ENCODE measurements at regions not wholly inside any gene's neighbourhood (a gene's known extent, or its start where the extent isn't known, plus 50 kb on each side); places are given as distances from the start of the nearest gene placed in this dataset.
"Not testable (repeated sequence)": the region's sequence is repeated elsewhere in the genome, so short reads cannot be mapped to it uniquely, and the experiment has no call there.

- not testable (repeated sequence) for DNase-seq
These were observed 106.6 kb upstream of the SAMD11 start for GRCh38 chr1:817071-817599.

- not testable (repeated sequence) for DNase-seq
These were observed 105.8 kb upstream of the SAMD11 start for GRCh38 chr1:817658-818617.

- no peak for DNase-seq
These were observed 105.0 kb upstream of the SAMD11 start for GRCh38 chr1:818618-819291.

GRCh38 chr1:820962-821361 lies 102.8 kb upstream of the SAMD11 start:
- DNase-seq, result no peak

GRCh38 chr1:826808-827207 lies 96.9 kb upstream of the SAMD11 start:
- not testable (repeated sequence) for DNase-seq

- peak; percentile 76 for DNase-seq
These were observed 96.3 kb upstream of the SAMD11 start for GRCh38 chr1:827211-828063.

- DNase-seq, result not testable (repeated sequence)
These were observed 94.4 kb upstream of the SAMD11 start for GRCh38 chr1:829324-829723.

GRCh38 chr1:829932-830331 lies 93.8 kb upstream of the SAMD11 start:
- DNase-seq, result not testable (repeated sequence)

- not testable (repeated sequence) for DNase-seq
These were observed 93.0 kb upstream of the SAMD11 start for GRCh38 chr1:830750-831149.

- DNase-seq, result no peak
These were observed 92.2 kb upstream of the SAMD11 start for GRCh38 chr1:831522-831921.

- peak; percentile 73 for DNase-seq
These were observed 91.6 kb upstream of the SAMD11 start for GRCh38 chr1:832136-832535.

- DNase-seq, result not testable (repeated sequence)
These were observed 90.5 kb upstream of the SAMD11 start for GRCh38 chr1:833226-833625.

- DNase-seq, result not testable (repeated sequence)
These were observed 88.2 kb upstream of the SAMD11 start for GRCh38 chr1:835509-835908.

GRCh38 chr1:837601-838000 lies 86.1 kb upstream of the SAMD11 start:
- DNase-seq, result not testable (repeated sequence)

GRCh38 chr1:838291-838690 lies 85.4 kb upstream of the SAMD11 start:
- not testable (repeated sequence) for DNase-seq

GRCh38 chr1:840592-840991 lies 83.1 kb upstream of the SAMD11 start:
- DNase-seq, result not testable (repeated sequence)

GRCh38 chr1:841671-842425 lies 81.9 kb upstream of the SAMD11 start:
- DNase-seq, result not testable (repeated sequence)

GRCh38 chr1:842799-843198 lies 80.9 kb upstream of the SAMD11 start:
- DNase-seq, result not testable (repeated sequence)

- DNase-seq, result not testable (repeated sequence)
These were observed 79.8 kb upstream of the SAMD11 start for GRCh38 chr1:843946-844345.

- DNase-seq, result no peak
These were observed 79.2 kb upstream of the SAMD11 start for GRCh38 chr1:844472-845026.

- DNase-seq, result not testable (repeated sequence)
These were observed 78.1 kb upstream of the SAMD11 start for GRCh38 chr1:845641-846040.

GRCh38 chr1:849873-850272 lies 73.8 kb upstream of the SAMD11 start:
- peak; percentile 78 for DNase-seq
